HEK293 (cell line): ENCODE measurements at regions not wholly inside any gene's neighbourhood (a gene's known extent, or its start where the extent isn't known, plus 50 kb on each side); places are given as distances from the start of the nearest gene placed in this dataset.

Experiments
- CTCF ChIA-PET: fragments of 350-600 bp; formaldehyde crosslinking; extraction: SDS; loops from one replicate; lab custom pipeline; 2021; ENCODE audit warnings: antibody characterized with exemption; lab: Yijun Ruan, JAX
- POLR2A ChIA-PET: fragments of 300-600 bp; formaldehyde crosslinking; extraction: SDS; loops from one replicate; lab custom pipeline; 2020; ENCODE audit warnings: antibody characterized with exemption, inconsistent platforms; lab: Yijun Ruan, JAX
- H3K27ac ChIP-seq: fragments of 200-500 bp; sonication (Bioruptor generic); 2 replicates; pipeline ENCODE4 v1.5.1; 2014; ENCODE audit warnings: low read depth, low read length, control low read depth, inconsistent platforms; ENCODE audit errors: extremely low read depth
- H3K36me3 ChIP-seq, 2 experiments: fragments of 200-500 bp in 1 of 2; sonication (Bioruptor generic) in 1 of 2; 1 replicate in 1 of 2; 2 replicates in 1 of 2; pipeline ENCODE4 v1.5.1; 2014 to 2017; ENCODE audit warnings: inconsistent platforms in 2 of 2, low read length in 2 of 2; ENCODE audit not compliant: control insufficient read depth in 2 of 2, insufficient read depth in 1 of 2
- H3K4me1 ChIP-seq: fragments of 200-500 bp; sonication (Bioruptor generic); 2 replicates; pipeline ENCODE4 v1.5.1; 2014; ENCODE audit warnings: mild to moderate bottlenecking, low read length, inconsistent platforms; ENCODE audit not compliant: control insufficient read depth, insufficient read depth
- H3K4me3 ChIP-seq: 2 replicates; pipeline ENCODE4 v1.5.1; 2011; ENCODE audit warnings: low read depth, mild to moderate bottlenecking, control low read depth, low read length, moderate library complexity
- H3K9me3 ChIP-seq: fragments of 200-500 bp; sonication (Bioruptor generic); 2 replicates; pipeline ENCODE4 v1.5.1; 2014; ENCODE audit warnings: low read depth, low read length, inconsistent platforms; ENCODE audit not compliant: control insufficient read depth, insufficient read depth
- BCL11A ChIP-seq: fragments of 450-650 bp; formaldehyde crosslinking; IDR thresholded peaks from 2 replicates; pipeline ENCODE4 v1.5.1; 2016; ENCODE audit warnings: low read depth, missing biosample characterization, missing genetic modification characterization
- KLF10 ChIP-seq: fragments of 450-650 bp; IDR thresholded peaks from 2 replicates; pipeline ENCODE4 v1.5.1; 2018; ENCODE audit warnings: missing biosample characterization, mild to moderate bottlenecking, missing genetic modification characterization
- KLF9 ChIP-seq: fragments of 450-650 bp; formaldehyde crosslinking; IDR thresholded peaks from 2 replicates; pipeline ENCODE4 v1.5.1; 2016; ENCODE audit warnings: missing biosample characterization, missing genetic modification characterization, low read depth
- MYNN ChIP-seq: fragments of 450-650 bp; formaldehyde crosslinking; IDR thresholded peaks from 2 replicates; pipeline ENCODE4 v1.5.1; 2016; ENCODE audit warnings: missing biosample characterization, missing genetic modification characterization, borderline replicate concordance
- SP2 ChIP-seq: fragments of 450-650 bp; formaldehyde crosslinking; IDR thresholded peaks from 2 replicates; pipeline ENCODE4 v1.5.1; 2016; ENCODE audit warnings: missing biosample characterization, missing genetic modification characterization
- SP7 ChIP-seq: fragments of 450-650 bp; formaldehyde crosslinking; IDR thresholded peaks from 2 replicates; pipeline ENCODE4 v1.5.1; 2016; ENCODE audit warnings: missing biosample characterization, missing genetic modification characterization
- ZNF121 ChIP-seq: fragments of 450-650 bp; formaldehyde crosslinking; IDR thresholded peaks from 2 replicates; pipeline ENCODE4 v1.5.1; 2016; ENCODE audit warnings: missing biosample characterization, missing genetic modification characterization
- ZNF133 ChIP-seq: fragments of 450-650 bp; formaldehyde crosslinking; IDR thresholded peaks from 2 replicates; pipeline ENCODE4 v1.5.1; 2016; ENCODE audit warnings: missing biosample characterization, missing genetic modification characterization
- ZNF184 ChIP-seq: fragments of 450-650 bp; IDR thresholded peaks from 2 replicates; pipeline ENCODE4 v1.5.1; 2018; ENCODE audit warnings: missing biosample characterization, mild to moderate bottlenecking, missing genetic modification characterization
- ZNF19 ChIP-seq: fragments of 450-650 bp; formaldehyde crosslinking; IDR thresholded peaks from 2 replicates; pipeline ENCODE4; 2016; ENCODE audit warnings: missing biosample characterization, missing genetic modification characterization, low read depth
- ZNF274 ChIP-seq, 2 experiments: fragments of 200-500 bp in 1 of 2; fragments of 450-650 bp in 1 of 2; sonication (Bioruptor generic) in 1 of 2; formaldehyde crosslinking in 1 of 2; IDR thresholded peaks; 2 replicates each; pipeline versions ENCODE4 v1.5.1 to v1.6.1; 2014 to 2016; ENCODE audit warnings: borderline replicate concordance in 1 of 2, inconsistent platforms in 1 of 2, low read length in 1 of 2, missing biosample characterization in 1 of 2, missing genetic modification characterization in 1 of 2
- ZNF311 ChIP-seq: fragments of 450-650 bp; formaldehyde crosslinking; IDR thresholded peaks from 2 replicates; pipeline ENCODE4 v1.5.1; 2017; ENCODE audit warnings: missing biosample characterization, missing genetic modification characterization, borderline replicate concordance
- ZNF324 ChIP-seq: fragments of 450-650 bp; formaldehyde crosslinking; IDR thresholded peaks from 2 replicates; pipeline ENCODE4 v1.5.1; 2016; ENCODE audit warnings: missing biosample characterization, missing genetic modification characterization
- ZNF404 ChIP-seq: fragments of 450-650 bp; formaldehyde crosslinking; IDR thresholded peaks from 2 replicates; pipeline ENCODE4 v1.5.1; 2017; ENCODE audit warnings: missing biosample characterization, missing genetic modification characterization
- ZNF426 ChIP-seq: fragments of 450-650 bp; formaldehyde crosslinking; IDR thresholded peaks from 2 replicates; pipeline ENCODE4 v1.5.1; 2017; ENCODE audit warnings: missing biosample characterization, missing genetic modification characterization, mild to moderate bottlenecking, inconsistent platforms, moderate library complexity
- ZNF660 ChIP-seq: fragments of 450-650 bp; IDR thresholded peaks from 2 replicates; pipeline ENCODE4 v1.5.1; 2018; ENCODE audit warnings: missing biosample characterization, mild to moderate bottlenecking, missing genetic modification characterization
- ZNF664 ChIP-seq: fragments of 450-650 bp; formaldehyde crosslinking; IDR thresholded peaks from 2 replicates; pipeline ENCODE4 v1.5.1; 2016; ENCODE audit warnings: missing biosample characterization, missing genetic modification characterization
- ZNF747 ChIP-seq: fragments of 450-650 bp; formaldehyde crosslinking; IDR thresholded peaks from 2 replicates; pipeline ENCODE4 v1.5.1; 2016; ENCODE audit warnings: missing biosample characterization, missing genetic modification characterization
- ZNF768 ChIP-seq: fragments of 450-650 bp; formaldehyde crosslinking; IDR thresholded peaks from 2 replicates; pipeline ENCODE4 v1.5.1; 2018; ENCODE audit warnings: missing biosample characterization, mild to moderate bottlenecking, missing genetic modification characterization
- TF ChIP-seq, protein P1 (sequence below): fragments of 450-650 bp; formaldehyde crosslinking; conservative IDR thresholded peaks from 2 replicates; pipeline ENCODE4 v1.5.1; 2016; ENCODE audit warnings: low read depth, missing biosample characterization, missing genetic modification characterization
- TF ChIP-seq, protein P2 (sequence below): fragments of 450-650 bp; formaldehyde crosslinking; IDR thresholded peaks from 2 replicates; pipeline ENCODE4 v1.5.1; 2016; ENCODE audit warnings: missing biosample characterization, missing genetic modification characterization
- TF ChIP-seq, protein P3 (sequence below): fragments of 450-650 bp; formaldehyde crosslinking; IDR thresholded peaks from 2 replicates; pipeline ENCODE4 v1.5.0; 2017; ENCODE audit warnings: missing biosample characterization, missing genetic modification characterization, borderline replicate concordance

DNA sequence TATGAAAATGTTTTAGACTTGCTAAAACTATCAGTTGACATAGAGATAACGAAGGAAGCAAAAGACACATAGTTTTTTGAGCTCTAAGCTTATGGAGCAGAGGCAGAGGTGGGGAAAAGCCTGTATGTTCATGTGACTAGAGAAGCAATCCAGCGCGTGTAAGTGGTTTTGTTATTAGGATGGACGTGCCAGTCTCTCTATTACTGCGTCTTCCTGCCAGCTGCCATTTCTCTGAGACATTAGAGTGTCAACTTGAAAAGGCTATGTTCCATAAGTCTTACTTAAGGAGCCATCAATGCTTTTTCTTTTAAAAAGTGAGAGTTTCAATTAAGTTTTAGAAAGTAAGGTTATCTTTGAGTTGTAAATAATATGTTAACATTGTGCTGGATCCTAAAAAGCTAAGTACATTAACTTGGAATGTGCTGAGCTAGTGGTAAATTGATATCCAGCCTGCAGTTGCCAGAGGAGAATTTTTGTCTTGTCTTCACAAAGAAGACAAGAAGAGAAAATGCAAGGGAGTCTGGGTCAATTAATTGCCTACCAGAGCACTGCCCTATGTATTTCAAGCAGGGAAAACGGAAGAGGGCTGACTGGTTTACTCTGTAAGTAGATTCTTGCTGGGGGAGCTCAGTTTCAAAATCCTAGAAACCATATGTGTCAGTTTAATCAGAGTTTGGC is 161.8 kb upstream of the B3GALT2 start:
- ChIA-PET CTCF (interaction anchor here (0.7 kb wide), 1 partner anchor 23 kb away, joined by 3 read pairs; no protein-coding TSS in a partner anchor), POLR2A (no interaction called here)
- Histone ChIP-seq H3K27ac (no peak overlapping the region), H3K4me1 (no peaks in the 10 kb centered on the region), H3K36me3 (no peaks in the 10 kb centered on the region), H3K9me3 (no peaks in the 10 kb centered on the region), H3K4me3 (no peak overlapping the region)
- TF ChIP-seq ZNF184 (tag by site-specific recombination) (no peak), ZNF133 (tag by site-specific recombination) (no peak), ZNF404 (tag by site-specific recombination) (no peak), ZNF19 (tag by site-specific recombination) (no peak), ZNF664 (tag by site-specific recombination) (no peak)
- TF ChIP-seq, protein P1, sequence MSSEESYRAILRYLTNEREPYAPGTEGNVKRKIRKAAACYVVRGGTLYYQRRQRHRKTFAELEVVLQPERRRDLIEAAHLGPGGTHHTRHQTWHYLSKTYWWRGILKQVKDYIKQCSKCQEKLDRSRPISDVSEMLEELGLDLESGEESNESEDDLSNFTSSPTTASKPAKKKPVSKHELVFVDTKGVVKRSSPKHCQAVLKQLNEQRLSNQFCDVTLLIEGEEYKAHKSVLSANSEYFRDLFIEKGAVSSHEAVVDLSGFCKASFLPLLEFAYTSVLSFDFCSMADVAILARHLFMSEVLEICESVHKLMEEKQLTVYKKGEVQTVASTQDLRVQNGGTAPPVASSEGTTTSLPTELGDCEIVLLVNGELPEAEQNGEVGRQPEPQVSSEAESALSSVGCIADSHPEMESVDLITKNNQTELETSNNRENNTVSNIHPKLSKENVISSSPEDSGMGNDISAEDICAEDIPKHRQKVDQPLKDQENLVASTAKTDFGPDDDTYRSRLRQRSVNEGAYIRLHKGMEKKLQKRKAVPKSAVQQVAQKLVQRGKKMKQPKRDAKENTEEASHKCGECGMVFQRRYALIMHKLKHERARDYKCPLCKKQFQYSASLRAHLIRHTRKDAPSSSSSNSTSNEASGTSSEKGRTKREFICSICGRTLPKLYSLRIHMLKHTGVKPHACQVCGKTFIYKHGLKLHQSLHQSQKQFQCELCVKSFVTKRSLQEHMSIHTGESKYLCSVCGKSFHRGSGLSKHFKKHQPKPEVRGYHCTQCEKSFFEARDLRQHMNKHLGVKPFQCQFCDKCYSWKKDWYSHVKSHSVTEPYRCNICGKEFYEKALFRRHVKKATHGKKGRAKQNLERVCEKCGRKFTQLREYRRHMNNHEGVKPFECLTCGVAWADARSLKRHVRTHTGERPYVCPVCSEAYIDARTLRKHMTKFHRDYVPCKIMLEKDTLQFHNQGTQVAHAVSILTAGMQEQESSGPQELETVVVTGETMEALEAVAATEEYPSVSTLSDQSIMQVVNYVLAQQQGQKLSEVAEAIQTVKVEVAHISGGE (tag by site-specific recombination) = no peak

DNA sequence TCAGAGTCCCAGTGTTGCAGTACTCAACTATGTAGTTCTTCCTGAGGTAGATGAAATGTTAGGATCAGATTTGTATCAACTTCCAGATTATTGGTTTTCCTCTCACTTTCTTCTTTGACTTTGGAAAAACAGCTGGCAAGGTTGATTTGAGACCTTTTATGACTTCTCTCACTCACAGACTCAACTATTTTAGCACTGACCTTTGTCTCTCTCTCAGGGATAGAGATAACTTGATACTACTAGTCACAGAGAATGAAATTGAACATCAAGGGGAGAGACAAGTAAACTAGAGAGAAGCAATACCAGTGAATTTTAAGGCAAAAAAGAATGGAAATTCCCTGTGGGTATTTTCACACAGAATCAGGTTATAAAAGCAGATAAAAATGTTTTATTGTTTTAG is 159.7 kb upstream of the B3GALT2 start:
- H3K4me1 ChIP-seq = no peaks in the 10 kb centered on the region
- POLR2A ChIA-PET = no interaction called here
- no peak overlapping the region for H3K4me3 ChIP-seq
- no peaks in the 10 kb centered on the region for H3K9me3 ChIP-seq
- TF ChIP-seq BCL11A (tag by site-specific recombination) = no peak
- no peak overlapping the region for H3K27ac ChIP-seq
- no peaks in the 10 kb centered on the region for H3K36me3 ChIP-seq
- CTCF ChIA-PET = no interaction called here

DNA sequence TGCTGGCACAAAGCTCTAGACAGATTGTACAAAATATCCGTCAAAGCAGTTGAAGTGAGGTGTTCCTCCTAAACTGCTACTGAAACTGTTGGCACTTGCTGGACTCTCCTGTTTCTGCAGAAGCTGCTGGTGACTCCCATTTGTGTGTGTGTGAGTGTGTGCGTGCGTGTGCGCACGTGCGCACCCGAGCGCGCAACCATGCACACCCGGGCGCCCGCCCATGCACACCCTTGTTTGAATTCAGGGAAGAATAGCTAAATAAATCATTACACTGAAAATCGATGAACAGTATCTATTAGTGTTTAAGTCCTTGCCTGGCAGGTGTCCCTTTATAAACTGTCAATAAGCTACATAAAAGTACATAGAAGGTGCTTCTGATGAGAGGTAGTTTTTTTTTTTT is 156.4 kb upstream of the B3GALT2 start:
- no peak overlapping the region for H3K27ac ChIP-seq
- no peaks in the 10 kb centered on the region for H3K9me3 ChIP-seq
- H3K4me1 ChIP-seq = no peaks in the 10 kb centered on the region
- ChIA-PET CTCF (interaction anchor here (0.5 kb wide), 1 partner anchor 20 kb away, joined by 8 read pairs; no protein-coding TSS in a partner anchor), POLR2A (no interaction called here)
- no peaks in the 10 kb centered on the region for H3K36me3 ChIP-seq
- H3K4me3 ChIP-seq = no peak overlapping the region
- TF ChIP-seq ZNF426 (no peak), ZNF768 (tag by site-specific recombination) (no peak), MYNN (tag by site-specific recombination) (no peak), KLF9 (no peak), SP7 (tag by site-specific recombination) (no peak), ZNF660 (tag by site-specific recombination) (no peak), ZNF121 (tag by site-specific recombination) (no peak), ZNF274 (IDR thresholded peaks at IDR 0.05; ENCODE audit: low read length) (no peak), ZNF274 (tag by site-specific recombination; IDR thresholded peaks at IDR 0.05; ENCODE audit: borderline replicate concordance) (no peak), SP2 (no peak), KLF10 (tag by site-specific recombination) (no peak), ZNF324 (no peak), ZNF311 (tag by site-specific recombination) (no peak), ZNF747 (tag by site-specific recombination) (no peak)
- TF ChIP-seq, protein P2, sequence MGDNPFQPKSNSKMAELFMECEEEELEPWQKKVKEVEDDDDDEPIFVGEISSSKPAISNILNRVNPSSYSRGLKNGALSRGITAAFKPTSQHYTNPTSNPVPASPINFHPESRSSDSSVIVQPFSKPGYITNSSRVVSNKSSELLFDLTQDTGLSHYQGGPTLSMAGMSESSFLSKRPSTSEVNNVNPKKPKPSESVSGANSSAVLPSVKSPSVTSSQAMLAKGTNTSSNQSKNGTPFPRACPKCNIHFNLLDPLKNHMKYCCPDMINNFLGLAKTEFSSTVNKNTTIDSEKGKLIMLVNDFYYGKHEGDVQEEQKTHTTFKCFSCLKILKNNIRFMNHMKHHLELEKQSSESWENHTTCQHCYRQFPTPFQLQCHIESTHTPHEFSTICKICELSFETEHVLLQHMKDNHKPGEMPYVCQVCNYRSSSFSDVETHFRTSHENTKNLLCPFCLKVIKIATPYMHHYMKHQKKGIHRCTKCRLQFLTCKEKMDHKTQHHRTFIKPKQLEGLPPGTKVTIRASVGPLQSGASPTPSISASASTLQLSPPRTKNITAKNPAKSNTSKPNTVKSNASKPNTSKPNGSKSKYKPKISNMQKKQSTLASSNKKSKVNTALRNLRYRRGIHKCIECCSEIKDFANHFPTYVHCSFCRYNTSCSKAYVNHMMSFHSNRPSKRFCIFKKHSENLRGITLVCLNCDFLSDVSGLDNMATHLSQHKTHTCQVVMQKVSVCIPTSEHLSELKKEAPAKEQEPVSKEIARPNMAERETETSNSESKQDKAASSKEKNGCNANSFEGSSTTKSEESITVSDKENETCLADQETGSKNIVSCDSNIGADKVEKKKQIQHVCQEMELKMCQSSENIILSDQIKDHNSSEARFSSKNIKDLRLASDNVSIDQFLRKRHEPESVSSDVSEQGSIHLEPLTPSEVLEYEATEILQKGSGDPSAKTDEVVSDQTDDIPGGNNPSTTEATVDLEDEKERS (tag by site-specific recombination) = no peak
- TF ChIP-seq, protein P3, sequence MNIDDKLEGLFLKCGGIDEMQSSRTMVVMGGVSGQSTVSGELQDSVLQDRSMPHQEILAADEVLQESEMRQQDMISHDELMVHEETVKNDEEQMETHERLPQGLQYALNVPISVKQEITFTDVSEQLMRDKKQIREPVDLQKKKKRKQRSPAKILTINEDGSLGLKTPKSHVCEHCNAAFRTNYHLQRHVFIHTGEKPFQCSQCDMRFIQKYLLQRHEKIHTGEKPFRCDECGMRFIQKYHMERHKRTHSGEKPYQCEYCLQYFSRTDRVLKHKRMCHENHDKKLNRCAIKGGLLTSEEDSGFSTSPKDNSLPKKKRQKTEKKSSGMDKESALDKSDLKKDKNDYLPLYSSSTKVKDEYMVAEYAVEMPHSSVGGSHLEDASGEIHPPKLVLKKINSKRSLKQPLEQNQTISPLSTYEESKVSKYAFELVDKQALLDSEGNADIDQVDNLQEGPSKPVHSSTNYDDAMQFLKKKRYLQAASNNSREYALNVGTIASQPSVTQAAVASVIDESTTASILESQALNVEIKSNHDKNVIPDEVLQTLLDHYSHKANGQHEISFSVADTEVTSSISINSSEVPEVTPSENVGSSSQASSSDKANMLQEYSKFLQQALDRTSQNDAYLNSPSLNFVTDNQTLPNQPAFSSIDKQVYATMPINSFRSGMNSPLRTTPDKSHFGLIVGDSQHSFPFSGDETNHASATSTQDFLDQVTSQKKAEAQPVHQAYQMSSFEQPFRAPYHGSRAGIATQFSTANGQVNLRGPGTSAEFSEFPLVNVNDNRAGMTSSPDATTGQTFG (tag by site-specific recombination) = no peak
